HEK293 (cell line): ENCODE measurements at regions not wholly inside any gene's neighbourhood (a gene's known extent, or its start where the extent isn't known, plus 50 kb on each side); places are given as distances from the start of the nearest gene placed in this dataset.

ENCODE experiments used
- CTCF ChIA-PET: fragments of 350-600 bp; formaldehyde crosslinking; extraction: SDS; loops from one replicate; lab custom pipeline; 2021; ENCODE audit warnings: antibody characterized with exemption; lab: Yijun Ruan, JAX
- POLR2A ChIA-PET: fragments of 300-600 bp; formaldehyde crosslinking; extraction: SDS; loops from one replicate; lab custom pipeline; 2020; ENCODE audit warnings: antibody characterized with exemption, inconsistent platforms; lab: Yijun Ruan, JAX
- H3K27ac ChIP-seq: fragments of 200-500 bp; sonication (Bioruptor generic); 2 replicates; pipeline ENCODE4 v1.5.1; 2014; ENCODE audit warnings: low read depth, low read length, control low read depth, inconsistent platforms; ENCODE audit errors: extremely low read depth
- H3K36me3 ChIP-seq, 2 experiments: fragments of 200-500 bp in 1 of 2; sonication (Bioruptor generic) in 1 of 2; 1 replicate in 1 of 2; 2 replicates in 1 of 2; pipeline ENCODE4 v1.5.1; 2014 to 2017; ENCODE audit warnings: inconsistent platforms in 2 of 2, low read length in 2 of 2; ENCODE audit not compliant: control insufficient read depth in 2 of 2, insufficient read depth in 1 of 2
- H3K4me1 ChIP-seq: fragments of 200-500 bp; sonication (Bioruptor generic); 2 replicates; pipeline ENCODE4 v1.5.1; 2014; ENCODE audit warnings: mild to moderate bottlenecking, low read length, inconsistent platforms; ENCODE audit not compliant: control insufficient read depth, insufficient read depth
- H3K4me3 ChIP-seq: 2 replicates; pipeline ENCODE4 v1.5.1; 2011; ENCODE audit warnings: low read depth, mild to moderate bottlenecking, control low read depth, low read length, moderate library complexity
- H3K9me3 ChIP-seq: fragments of 200-500 bp; sonication (Bioruptor generic); 2 replicates; pipeline ENCODE4 v1.5.1; 2014; ENCODE audit warnings: low read depth, low read length, inconsistent platforms; ENCODE audit not compliant: control insufficient read depth, insufficient read depth
- FEZF1 ChIP-seq: fragments of 450-650 bp; formaldehyde crosslinking; IDR thresholded peaks from 2 replicates; pipeline ENCODE4 v1.5.1; 2016; ENCODE audit warnings: missing biosample characterization, missing genetic modification characterization
- IKZF3 ChIP-seq: fragments of 450-650 bp; IDR thresholded peaks from 2 replicates; pipeline ENCODE4 v1.5.0; 2018; ENCODE audit warnings: missing biosample characterization, mild to moderate bottlenecking, missing genetic modification characterization, moderate library complexity
- MYNN ChIP-seq: fragments of 450-650 bp; formaldehyde crosslinking; IDR thresholded peaks from 2 replicates; pipeline ENCODE4 v1.5.1; 2016; ENCODE audit warnings: missing biosample characterization, missing genetic modification characterization, borderline replicate concordance
- ZBTB11 ChIP-seq: fragments of 450-650 bp; formaldehyde crosslinking; conservative IDR thresholded peaks from 2 replicates; pipeline ENCODE4 v1.5.1; 2016; ENCODE audit warnings: low read depth, missing biosample characterization, missing genetic modification characterization
- ZFP69B ChIP-seq: fragments of 450-650 bp; formaldehyde crosslinking; IDR thresholded peaks from 2 replicates; pipeline ENCODE4 v1.5.1; 2016; ENCODE audit warnings: missing biosample characterization, missing genetic modification characterization
- ZNF132 ChIP-seq: fragments of 450-650 bp; formaldehyde crosslinking; IDR thresholded peaks from 2 replicates; pipeline ENCODE4 v1.5.1; 2017; ENCODE audit warnings: missing biosample characterization, missing genetic modification characterization, borderline replicate concordance
- ZNF146 ChIP-seq: fragments of 450-650 bp; formaldehyde crosslinking; IDR thresholded peaks from 2 replicates; pipeline ENCODE4 v1.5.1; 2016; ENCODE audit warnings: missing biosample characterization, missing genetic modification characterization
- ZNF169 ChIP-seq: fragments of 450-650 bp; formaldehyde crosslinking; IDR thresholded peaks from 2 replicates; pipeline ENCODE4 v1.5.1; 2016; ENCODE audit warnings: missing biosample characterization, missing genetic modification characterization
- ZNF404 ChIP-seq: fragments of 450-650 bp; formaldehyde crosslinking; IDR thresholded peaks from 2 replicates; pipeline ENCODE4 v1.5.1; 2017; ENCODE audit warnings: missing biosample characterization, missing genetic modification characterization
- ZNF423 ChIP-seq: fragments of 450-650 bp; formaldehyde crosslinking; IDR thresholded peaks from 2 replicates; pipeline ENCODE4 v1.5.1; 2016; ENCODE audit warnings: missing biosample characterization, missing genetic modification characterization
- ZNF449 ChIP-seq: fragments of 450-650 bp; formaldehyde crosslinking; IDR thresholded peaks from 2 replicates; pipeline ENCODE4 v1.5.1; 2017; ENCODE audit warnings: missing biosample characterization, mild to moderate bottlenecking, missing genetic modification characterization, moderate library complexity
- ZNF544 ChIP-seq: fragments of 450-650 bp; formaldehyde crosslinking; IDR thresholded peaks from 2 replicates; pipeline ENCODE4 v1.5.0; 2017; ENCODE audit warnings: missing biosample characterization, missing genetic modification characterization
- ZNF658 ChIP-seq: fragments of 450-650 bp; formaldehyde crosslinking; IDR thresholded peaks from 2 replicates; pipeline ENCODE4; 2016; ENCODE audit warnings: missing biosample characterization, missing genetic modification characterization
- ZNF692 ChIP-seq: fragments of 450-650 bp; formaldehyde crosslinking; IDR thresholded peaks from 2 replicates; pipeline ENCODE4 v1.5.1; 2016; ENCODE audit warnings: missing biosample characterization, missing genetic modification characterization
- ZNF707 ChIP-seq: fragments of 450-650 bp; formaldehyde crosslinking; IDR thresholded peaks from 2 replicates; pipeline ENCODE4 v1.5.1; 2016; ENCODE audit warnings: missing biosample characterization, missing genetic modification characterization
- ZNF768 ChIP-seq: fragments of 450-650 bp; formaldehyde crosslinking; IDR thresholded peaks from 2 replicates; pipeline ENCODE4 v1.5.1; 2018; ENCODE audit warnings: missing biosample characterization, mild to moderate bottlenecking, missing genetic modification characterization
- ZNF785 ChIP-seq: fragments of 450-650 bp; formaldehyde crosslinking; IDR thresholded peaks from 2 replicates; pipeline ENCODE4 v1.5.1; 2016; ENCODE audit warnings: missing biosample characterization, missing genetic modification characterization
- ZSCAN16 ChIP-seq: fragments of 450-650 bp; formaldehyde crosslinking; IDR thresholded peaks from 2 replicates; pipeline ENCODE4 v1.5.1; 2016; ENCODE audit warnings: missing biosample characterization, missing genetic modification characterization
- ZSCAN30 ChIP-seq: fragments of 450-650 bp; IDR thresholded peaks from 2 replicates; pipeline ENCODE4 v1.5.1; 2018; ENCODE audit warnings: missing biosample characterization, mild to moderate bottlenecking, missing genetic modification characterization, moderate library complexity
- ZSCAN5A ChIP-seq: fragments of 450-650 bp; formaldehyde crosslinking; IDR thresholded peaks from 2 replicates; pipeline ENCODE4 v1.5.1; 2016; ENCODE audit warnings: missing biosample characterization, missing genetic modification characterization

GRCh38 chr4:42817913-42818312 is 74.6 kb upstream of the GRXCR1 start:
- H3K27ac ChIP-seq = no peak overlapping the region
- TF ChIP-seq ZNF423 (tag by site-specific recombination) (no peak), ZNF544 (tag by site-specific recombination) (no peak)
- H3K36me3 ChIP-seq = no peaks in the 10 kb centered on the region
- H3K4me1 ChIP-seq = no peaks in the 10 kb centered on the region
- ChIA-PET POLR2A (no interaction called here), CTCF (interaction anchor here (0.7 to 1.1 kb wide), 2 partner anchors 16 to 173 kb away, joined by 3 to 4 read pairs; no protein-coding TSS in a partner anchor)
- no peak overlapping the region for H3K4me3 ChIP-seq
- no peaks in the 10 kb centered on the region for H3K9me3 ChIP-seq

GRCh38 chr4:42816880-42817400 is 75.6 kb upstream of the GRXCR1 start:
- no peak overlapping the region for H3K27ac ChIP-seq
- TF ChIP-seq IKZF3 = no peak
- TF ChIP-seq, all 188 proteins: peak for 0
- ChIA-PET CTCF (interaction anchor here (1.1 kb wide), 1 partner anchor 172 kb away, joined by 4 read pairs; no protein-coding TSS in a partner anchor), POLR2A (no interaction called here)
- Histone ChIP-seq H3K4me1 (no peaks in the 10 kb centered on the region), H3K36me3 (no peaks in the 10 kb centered on the region), H3K9me3 (no peaks in the 10 kb centered on the region), H3K4me3 (no peak overlapping the region)

GRCh38 chr4:42816189-42816879 is 76.2 kb upstream of the GRXCR1 start:
- CTCF ChIA-PET = no interaction called here
- TF ChIP-seq ZNF785 (tag by site-specific recombination) (no peak), ZBTB11 (tag by site-specific recombination) (no peak), ZNF692 (tag by site-specific recombination) (no peak), ZNF768 (no peak), ZNF707 (tag by site-specific recombination) (no peak), ZSCAN30 (no peak), MYNN (tag by site-specific recombination) (no peak), ZNF449 (tag by site-specific recombination) (no peak), ZNF658 (tag by site-specific recombination) (no peak), ZNF404 (tag by site-specific recombination) (no peak), FEZF1 (no peak), ZNF146 (tag by site-specific recombination) (no peak), ZNF169 (tag by site-specific recombination) (no peak), ZNF132 (tag by site-specific recombination) (no peak), ZSCAN5A (tag by site-specific recombination) (no peak), ZFP69B (tag by site-specific recombination) (no peak), ZSCAN16 (tag by site-specific recombination) (no peak)
- TF ChIP-seq, all 188 proteins: peak for 0
- no peak overlapping the region for H3K27ac ChIP-seq

More at GRCh38 chr4:42816189-42816879, 76.2 kb upstream of the GRXCR1 start:
- Histone ChIP-seq H3K36me3 (no peaks in the 10 kb centered on the region), H3K4me1 (no peaks in the 10 kb centered on the region), H3K9me3 (no peaks in the 10 kb centered on the region), H3K4me3 (no peak overlapping the region)
- POLR2A ChIA-PET = no interaction called here
